ENCODE measurements at regions not wholly inside any gene's neighbourhood (a gene's known extent, or its start where the extent isn't known, plus 50 kb on each side); places are given as distances from the start of the nearest gene placed in this dataset.
"Not testable (repeated sequence)": the region's sequence is repeated elsewhere in the genome, so short reads cannot be mapped to it uniquely, and the experiment has no call there.

GRCh38 chr4:3936184-3936583 is 170.0 kb downstream of the ADRA2C start:
- no peak for FAIRE-seq

GRCh38 chr4:3937849-3938562 is 171.8 kb downstream of the ADRA2C start:
- not testable (repeated sequence) for FAIRE-seq

GRCh38 chr4:3938676-3939075 is 172.5 kb downstream of the ADRA2C start:
- not testable (repeated sequence) for FAIRE-seq

- not testable (repeated sequence) for FAIRE-seq
Measured at GRCh38 chr4:3939954-3940591, 173.9 kb downstream of the ADRA2C start.

GRCh38 chr4:3941735-3942522 is 175.7 kb downstream of the ADRA2C start:
- not testable (repeated sequence) for FAIRE-seq

GRCh38 chr4:3942569-3942971 is 176.4 kb downstream of the ADRA2C start:
- FAIRE-seq = not testable (repeated sequence)

GRCh38 chr4:3943051-3943450 is 176.9 kb downstream of the ADRA2C start:
- FAIRE-seq = not testable (repeated sequence)

- FAIRE-seq = no peak
Measured at GRCh38 chr4:3945511-3946290, 179.5 kb downstream of the ADRA2C start.

- not testable (repeated sequence) for FAIRE-seq
Measured at GRCh38 chr4:3946553-3946952, 180.4 kb downstream of the ADRA2C start.

- not testable (repeated sequence) for FAIRE-seq
Measured at GRCh38 chr4:3947761-3948160, 181.6 kb downstream of the ADRA2C start.

- not testable (repeated sequence) for FAIRE-seq
Measured at GRCh38 chr4:3948210-3948609, 182.0 kb downstream of the ADRA2C start.

GRCh38 chr4:3949916-3950315 is 183.7 kb downstream of the ADRA2C start:
- not testable (repeated sequence) for FAIRE-seq

- FAIRE-seq = not testable (repeated sequence)
Measured at GRCh38 chr4:3952443-3953139, 186.4 kb downstream of the ADRA2C start.

- FAIRE-seq = not testable (repeated sequence)
Measured at GRCh38 chr4:3953140-3953489, 186.9 kb downstream of the ADRA2C start.

GRCh38 chr4:3954540-3955320 is 188.5 kb downstream of the ADRA2C start:
- not testable (repeated sequence) for FAIRE-seq

GRCh38 chr4:3955321-3956164 is 189.4 kb downstream of the ADRA2C start:
- peak; percentile 61 for FAIRE-seq

GRCh38 chr4:3956165-3956867 is 190.1 kb downstream of the ADRA2C start:
- not testable (repeated sequence) for FAIRE-seq

- FAIRE-seq = not testable (repeated sequence)
Measured at GRCh38 chr4:3961091-3961672, 195.0 kb downstream of the ADRA2C start.
